ENCODE measurements at regions not wholly inside any gene's neighbourhood (a gene's known extent, or its start where the extent isn't known, plus 50 kb on each side); places are given as distances from the start of the nearest gene placed in this dataset.

- Histone ChIP-seq H3K27me3 (ENCODE audit: insufficient read depth, poor library complexity, severe bottlenecking) (no peaks in the 10 kb centered on the region), H3K4me3 (replicated peaks; ENCODE audit: insufficient read depth, low read length) (no peak overlapping the region), H3K27ac (replicated peaks) (no peak overlapping the region)
- TF ChIP-seq SPI1 (IDR thresholded peaks at IDR 0.05; ENCODE audit: borderline replicate concordance, low read depth) (no peak), GABPA (IDR thresholded peaks at IDR 0.05; ENCODE audit: low read depth) (no peak), POLR2AphosphoS5 (IDR thresholded peaks at IDR 0.05; ENCODE audit: low read depth) (no peak), CTCF (IDR thresholded peaks at IDR 0.05; ENCODE audit: insufficient read depth, low read length) (no peak)
- TF ChIP-seq, protein P1, sequence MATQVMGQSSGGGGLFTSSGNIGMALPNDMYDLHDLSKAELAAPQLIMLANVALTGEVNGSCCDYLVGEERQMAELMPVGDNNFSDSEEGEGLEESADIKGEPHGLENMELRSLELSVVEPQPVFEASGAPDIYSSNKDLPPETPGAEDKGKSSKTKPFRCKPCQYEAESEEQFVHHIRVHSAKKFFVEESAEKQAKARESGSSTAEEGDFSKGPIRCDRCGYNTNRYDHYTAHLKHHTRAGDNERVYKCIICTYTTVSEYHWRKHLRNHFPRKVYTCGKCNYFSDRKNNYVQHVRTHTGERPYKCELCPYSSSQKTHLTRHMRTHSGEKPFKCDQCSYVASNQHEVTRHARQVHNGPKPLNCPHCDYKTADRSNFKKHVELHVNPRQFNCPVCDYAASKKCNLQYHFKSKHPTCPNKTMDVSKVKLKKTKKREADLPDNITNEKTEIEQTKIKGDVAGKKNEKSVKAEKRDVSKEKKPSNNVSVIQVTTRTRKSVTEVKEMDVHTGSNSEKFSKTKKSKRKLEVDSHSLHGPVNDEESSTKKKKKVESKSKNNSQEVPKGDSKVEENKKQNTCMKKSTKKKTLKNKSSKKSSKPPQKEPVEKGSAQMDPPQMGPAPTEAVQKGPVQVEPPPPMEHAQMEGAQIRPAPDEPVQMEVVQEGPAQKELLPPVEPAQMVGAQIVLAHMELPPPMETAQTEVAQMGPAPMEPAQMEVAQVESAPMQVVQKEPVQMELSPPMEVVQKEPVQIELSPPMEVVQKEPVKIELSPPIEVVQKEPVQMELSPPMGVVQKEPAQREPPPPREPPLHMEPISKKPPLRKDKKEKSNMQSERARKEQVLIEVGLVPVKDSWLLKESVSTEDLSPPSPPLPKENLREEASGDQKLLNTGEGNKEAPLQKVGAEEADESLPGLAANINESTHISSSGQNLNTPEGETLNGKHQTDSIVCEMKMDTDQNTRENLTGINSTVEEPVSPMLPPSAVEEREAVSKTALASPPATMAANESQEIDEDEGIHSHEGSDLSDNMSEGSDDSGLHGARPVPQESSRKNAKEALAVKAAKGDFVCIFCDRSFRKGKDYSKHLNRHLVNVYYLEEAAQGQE (IDR thresholded peaks at IDR 0.05; ENCODE audit: insufficient replicate concordance, low read depth) = no peak
- DNase-seq (ENCODE audit: low read depth in 1 of 2, low spot score in 1 of 2) = no peak
These were observed 227.7 kb upstream of the ZEB2 start for GRCh38 chr2:144747571-144747970.

GRCh38 chr2:144745424-144745823 is 225.5 kb upstream of the ZEB2 start:
- DNase-seq (ENCODE audit: low read depth in 1 of 2, low spot score in 1 of 2) = no peak
- Histone ChIP-seq H3K4me3 (replicated peaks; ENCODE audit: insufficient read depth, low read length) (no peak overlapping the region), H3K27ac (replicated peaks) (no peak overlapping the region), H3K27me3 (ENCODE audit: insufficient read depth, poor library complexity, severe bottlenecking) (no peaks in the 10 kb centered on the region)
- TF ChIP-seq SPI1 (IDR thresholded peaks at IDR 0.05; ENCODE audit: borderline replicate concordance, low read depth) (no peak), POLR2AphosphoS5 (IDR thresholded peaks at IDR 0.05; ENCODE audit: low read depth) (no peak), CTCF (IDR thresholded peaks at IDR 0.05; ENCODE audit: insufficient read depth, low read length) (no peak), GABPA (IDR thresholded peaks at IDR 0.05; ENCODE audit: low read depth) (no peak)
- TF ChIP-seq, protein P1 (IDR thresholded peaks at IDR 0.05; ENCODE audit: insufficient replicate concordance, low read depth) = no peak

- H3K27me3 ChIP-seq (ENCODE audit: insufficient read depth, poor library complexity, severe bottlenecking) = no peaks in the 10 kb centered on the region
- no peak overlapping the region for H3K4me3 ChIP-seq (replicated peaks; ENCODE audit: insufficient read depth, low read length)
- H3K27ac ChIP-seq (replicated peaks) = no peak overlapping the region
- no peak for DNase-seq (ENCODE audit: low read depth in 1 of 2, low spot score in 1 of 2)
- TF ChIP-seq SPI1 (IDR thresholded peaks at IDR 0.05; ENCODE audit: borderline replicate concordance, low read depth) (no peak), GABPA (IDR thresholded peaks at IDR 0.05; ENCODE audit: low read depth) (no peak), CTCF (IDR thresholded peaks at IDR 0.05; ENCODE audit: insufficient read depth, low read length) (no peak), POLR2AphosphoS5 (IDR thresholded peaks at IDR 0.05; ENCODE audit: low read depth) (no peak)
- TF ChIP-seq, protein P1 (IDR thresholded peaks at IDR 0.05; ENCODE audit: insufficient replicate concordance, low read depth) = no peak
These were observed 218.8 kb upstream of the ZEB2 start for GRCh38 chr2:144738749-144739148.

All from HL-60 (cell line).